HCT116 (cell line): ENCODE measurements at regions not wholly inside any gene's neighbourhood (a gene's known extent, or its start where the extent isn't known, plus 50 kb on each side); places are given as distances from the start of the nearest gene placed in this dataset.

Experiments used
- ATAC-seq: fragments of 200-7000 bp; cut with Tn5 transposase; 2 replicates; pipeline ENCODE4 v1.9.1; 2020; ENCODE audit warnings: mild to moderate bottlenecking, moderate library complexity
- BruUV-seq: library from RNA; stranded (reverse); fragments of 400-500 nt; replicated peaks from 2 replicates; lab custom pipeline; 2021; lab: Mats Ljungman, UMichigan
- CTCF ChIA-PET: fragments of 300-600 bp; sonication (Branson Sonifier 250); formaldehyde crosslinking; loops from one replicate; lab custom pipeline; 2021; ENCODE audit warnings: antibody characterized with exemption; lab: Charles Lee
- POLR2A ChIA-PET: fragments of 300-600, 350-600 bp; sonication (Branson Sonifier 250); formaldehyde crosslinking; loops from one replicate; lab custom pipeline; 2021; ENCODE audit warnings: antibody characterized with exemption; lab: Charles Lee
- RAD21 ChIA-PET, 2 experiments: fragments of 300-600 bp; sonication (Branson Sonifier 250); formaldehyde crosslinking; loops; one replicate each; lab custom pipeline; 2023; ENCODE audit warnings: low total read pairs in 2 of 2; ENCODE audit not compliant: uncharacterized antibody in 2 of 2, unreplicated experiment in 2 of 2, low non-redundant PET in 1 of 2; lab: Charles Lee
- DNase-seq: peaks from one replicate; pipeline ENCODE4 v3.0.0-alpha.2; 2010; ENCODE audit warnings: low read depth, low spot score
- H2AFZ ChIP-seq: fragments of 200-600 bp; shearing (Covaris generic), sonication (generic); 2 replicates; pipeline ENCODE4 v1.6.1; 2017; ENCODE audit warnings: low read depth, mixed run types, mixed read lengths, antibody characterized with exemption, low read length; ENCODE audit not compliant: poor library complexity, severe bottlenecking
- H3K27ac ChIP-seq: 2 replicates; pipeline ENCODE4 v1.5.1; 2012; ENCODE audit warnings: low read depth, low read length
- H3K27me3 ChIP-seq: fragments of 200-600 bp; sonication (generic); 2 replicates; pipeline ENCODE4 v1.6.1; 2016; ENCODE audit warnings: mixed run types, low read length, mixed read lengths; ENCODE audit not compliant: insufficient read depth
- H3K36me3 ChIP-seq, 2 experiments: fragments of 200-500 bp in 1 of 2; fragments of 200-600 bp in 1 of 2; sonication (Bioruptor generic) in 1 of 2; sonication (generic) in 1 of 2; 2 replicates each; pipeline versions ENCODE4 v1.5.1 to v1.6.1; 2014 to 2016; ENCODE audit warnings: low read length in 2 of 2, inconsistent platforms in 1 of 2, mixed read lengths in 1 of 2, mixed run types in 1 of 2; ENCODE audit not compliant: insufficient read depth in 2 of 2, control insufficient read depth in 1 of 2
- H3K4me1 ChIP-seq, 2 experiments: fragments of 200-600 bp in 1 of 2; sonication (generic) in 1 of 2; 2 replicates each; pipeline versions ENCODE4 v1.5.1 to v1.6.1; 2012 to 2017; ENCODE audit warnings: low read length in 2 of 2, inconsistent platforms in 1 of 2, mild to moderate bottlenecking in 1 of 2, mixed read lengths in 1 of 2, mixed run types in 1 of 2, moderate library complexity in 1 of 2; ENCODE audit not compliant: insufficient read depth in 2 of 2, control insufficient read depth in 1 of 2
- H3K4me2 ChIP-seq: fragments of 200-600 bp; sonication (generic); 2 replicates; pipeline ENCODE4 v1.6.1; 2017; ENCODE audit warnings: mixed run types, low read length, mixed read lengths
- H3K4me3 ChIP-seq, 2 experiments: fragments of 200-600 bp in 1 of 2; sonication (generic) in 1 of 2; replicated peaks in 1 of 2; 2 replicates each; pipeline ENCODE4 v1.5.1; 2011 to 2016; ENCODE audit warnings: low read length in 2 of 2, control low read depth in 1 of 2, low read depth in 1 of 2, mild to moderate bottlenecking in 1 of 2, mixed read lengths in 1 of 2, mixed run types in 1 of 2
- H3K79me2 ChIP-seq: fragments of 200-600 bp; sonication (generic); 2 replicates; pipeline ENCODE4 v1.6.1; 2017; ENCODE audit warnings: mild to moderate bottlenecking, mixed run types, low read length, moderate library complexity, mixed read lengths; ENCODE audit not compliant: insufficient read depth
- H3K9ac ChIP-seq: fragments of 200-600 bp; sonication (generic); 2 replicates; pipeline ENCODE4 v1.6.1; 2016; ENCODE audit warnings: low read length, mixed read lengths
- H3K9me2 ChIP-seq: fragments of 200-600 bp; sonication (generic), shearing (Covaris generic); 2 replicates; pipeline ENCODE4 v1.6.1; 2017; ENCODE audit warnings: mixed run types, mild to moderate bottlenecking, moderate library complexity; ENCODE audit not compliant: insufficient read depth
- H3K9me3 ChIP-seq, 2 experiments: fragments of 200-500 bp in 1 of 2; fragments of 200-600 bp in 1 of 2; sonication (Bioruptor generic) in 1 of 2; sonication (generic) in 1 of 2; 2 replicates each; pipeline ENCODE4 v1.6.1; 2014 to 2017; ENCODE audit warnings: low read length in 2 of 2, mixed read lengths in 2 of 2, inconsistent platforms in 1 of 2, low read depth in 1 of 2, mild to moderate bottlenecking in 1 of 2, mixed run types in 1 of 2, moderate library complexity in 1 of 2; ENCODE audit not compliant: control insufficient read depth in 1 of 2, insufficient read depth in 1 of 2
- H4K20me1 ChIP-seq: fragments of 200-600 bp; sonication (generic), shearing (Covaris generic); 2 replicates; pipeline ENCODE4 v1.6.1; 2017; ENCODE audit warnings: mixed run types, mild to moderate bottlenecking, moderate library complexity; ENCODE audit not compliant: insufficient read depth
- CEBPB ChIP-seq: IDR thresholded peaks from 2 replicates; pipeline ENCODE4 v1.6.1; 2012; ENCODE audit warnings: low read depth
- FOSL1 ChIP-seq: IDR thresholded peaks from 2 replicates; pipeline ENCODE4 v1.6.1; 2012; ENCODE audit warnings: low read depth
- POLR2A ChIP-seq: IDR thresholded peaks from 2 replicates; pipeline ENCODE4 v1.7.0; 2011; ENCODE audit warnings: borderline replicate concordance; ENCODE audit not compliant: insufficient read depth, insufficient read length; ENCODE audit errors: extremely low read depth
- POLR2AphosphoS5 ChIP-seq: IDR thresholded peaks from 2 replicates; pipeline ENCODE4 v1.6.1; 2011; ENCODE audit warnings: mild to moderate bottlenecking, low read depth, low read length, moderate library complexity
- TCF7L2 ChIP-seq: IDR thresholded peaks from 2 replicates; pipeline ENCODE4 v1.7.0; 2011; ENCODE audit warnings: borderline replicate concordance, inconsistent platforms; ENCODE audit not compliant: insufficient read depth, insufficient read length; ENCODE audit errors: extremely low read depth
- ZFX ChIP-seq: fragments of 450-650 bp; IDR thresholded peaks from 2 replicates; pipeline ENCODE4 v1.6.1; 2017
- intact Hi-C: fragments of 100-400 bp; cut with micrococcal nuclease; formaldehyde crosslinking; loops from 2 replicates; pipeline ENCODE4 v1.10.0; 2022
- TF ChIP-seq, protein P1 (sequence below): IDR thresholded peaks from 2 replicates; pipeline ENCODE4 v1.6.1; 2012
- TF ChIP-seq, protein P2 (sequence below), 3 experiments: fragments of 200-600 bp in 1 of 3; sonication (generic) in 1 of 3; IDR thresholded peaks in 2 of 3; conservative IDR thresholded peaks in 1 of 3; 2 replicates each; pipeline ENCODE4 v1.5.1; 2012 to 2017; ENCODE audit warnings: low read depth in 2 of 3, low read length in 2 of 3, antibody characterized with exemption in 1 of 3, borderline replicate concordance in 1 of 3, control low read depth in 1 of 3, mild to moderate bottlenecking in 1 of 3, mixed read lengths in 1 of 3, mixed run types in 1 of 3, moderate library complexity in 1 of 3; ENCODE audit not compliant: insufficient read depth in 1 of 3

DNA sequence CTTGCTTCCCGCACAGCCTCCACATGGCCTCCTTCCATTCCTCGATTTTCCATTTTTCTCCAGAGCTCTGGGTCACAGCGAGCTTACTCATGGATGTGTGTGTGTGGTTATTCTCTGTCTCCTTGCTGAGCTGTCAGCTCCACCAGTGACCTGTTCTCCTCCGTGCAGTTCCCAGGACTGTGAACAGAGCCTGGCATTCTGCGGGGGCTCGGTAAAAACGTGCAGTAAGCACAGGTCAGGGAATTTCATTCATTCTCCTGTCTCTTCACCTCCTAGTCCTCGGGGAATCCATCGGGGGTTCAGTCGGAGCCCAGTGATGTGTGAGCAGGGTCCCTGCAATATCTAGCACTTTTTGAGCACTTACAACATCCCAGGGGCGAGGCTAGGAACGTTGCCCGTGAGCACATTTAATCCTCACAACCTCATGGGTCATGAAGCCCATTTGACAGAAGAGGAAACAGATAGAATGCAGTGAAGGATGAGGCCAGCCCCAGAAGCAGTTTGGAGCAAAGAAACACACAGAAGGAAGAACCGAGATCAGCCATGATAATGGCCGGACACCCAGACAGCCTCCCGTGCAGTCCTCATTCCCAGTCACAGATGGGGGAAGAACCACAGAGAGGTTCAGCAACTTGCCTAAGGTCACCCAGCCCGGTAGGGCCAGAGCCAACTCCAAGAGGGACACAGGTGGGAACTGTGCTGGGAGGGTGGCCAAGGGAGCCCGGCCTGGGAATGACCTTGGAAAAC lies 183.2 kb upstream of the GSE1 start:
- BruUV-seq = no TSS peak
- no peaks in the 10 kb centered on the region for H3K4me1 ChIP-seq
- DNase-seq (no peak), ATAC-seq (no peak)
- no peak overlapping the region for H3K9ac ChIP-seq
- ChIA-PET RAD21 (no interaction called here), CTCF (interaction anchor here (1.0 to 6.3 kb wide), 4 partner anchors 9 to 315 kb away, joined by 3 to 39 read pairs (median 14); no protein-coding TSS in a partner anchor), POLR2A (no interaction called here)
- H4K20me1 ChIP-seq = no peaks in the 10 kb centered on the region
- no peak overlapping the region for H3K4me3 ChIP-seq
- H3K27me3 ChIP-seq = 0 out of 2 replicates have a peak, but pooled peaks cover 5% of the 10 kb centered on the region
- TF ChIP-seq CEBPB = no peak
- no peak for TF ChIP-seq POLR2A
- no peak for TF ChIP-seq ZFX
- TF ChIP-seq FOSL1 = no peak
- TF ChIP-seq, protein P1, sequence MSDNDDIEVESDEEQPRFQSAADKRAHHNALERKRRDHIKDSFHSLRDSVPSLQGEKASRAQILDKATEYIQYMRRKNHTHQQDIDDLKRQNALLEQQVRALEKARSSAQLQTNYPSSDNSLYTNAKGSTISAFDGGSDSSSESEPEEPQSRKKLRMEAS = no peak
- TF ChIP-seq POLR2AphosphoS5 = no peak
- no peaks in the 10 kb centered on the region for H3K79me2 ChIP-seq
- H3K36me3 ChIP-seq = no peaks in the 10 kb centered on the region
- no peak overlapping the region for H3K27ac ChIP-seq
- no peak overlapping the region for H2AFZ ChIP-seq
- no peaks in the 10 kb centered on the region for H3K9me3 ChIP-seq
- H3K4me2 ChIP-seq = no peak overlapping the region
- intact Hi-C loops = loop anchor here (2.0 to 10.0 kb wide), 3 partner anchors 65 to 315 kb away; no protein-coding TSS in a partner anchor
- H3K9me2 ChIP-seq = no peaks in the 10 kb centered on the region

DNA sequence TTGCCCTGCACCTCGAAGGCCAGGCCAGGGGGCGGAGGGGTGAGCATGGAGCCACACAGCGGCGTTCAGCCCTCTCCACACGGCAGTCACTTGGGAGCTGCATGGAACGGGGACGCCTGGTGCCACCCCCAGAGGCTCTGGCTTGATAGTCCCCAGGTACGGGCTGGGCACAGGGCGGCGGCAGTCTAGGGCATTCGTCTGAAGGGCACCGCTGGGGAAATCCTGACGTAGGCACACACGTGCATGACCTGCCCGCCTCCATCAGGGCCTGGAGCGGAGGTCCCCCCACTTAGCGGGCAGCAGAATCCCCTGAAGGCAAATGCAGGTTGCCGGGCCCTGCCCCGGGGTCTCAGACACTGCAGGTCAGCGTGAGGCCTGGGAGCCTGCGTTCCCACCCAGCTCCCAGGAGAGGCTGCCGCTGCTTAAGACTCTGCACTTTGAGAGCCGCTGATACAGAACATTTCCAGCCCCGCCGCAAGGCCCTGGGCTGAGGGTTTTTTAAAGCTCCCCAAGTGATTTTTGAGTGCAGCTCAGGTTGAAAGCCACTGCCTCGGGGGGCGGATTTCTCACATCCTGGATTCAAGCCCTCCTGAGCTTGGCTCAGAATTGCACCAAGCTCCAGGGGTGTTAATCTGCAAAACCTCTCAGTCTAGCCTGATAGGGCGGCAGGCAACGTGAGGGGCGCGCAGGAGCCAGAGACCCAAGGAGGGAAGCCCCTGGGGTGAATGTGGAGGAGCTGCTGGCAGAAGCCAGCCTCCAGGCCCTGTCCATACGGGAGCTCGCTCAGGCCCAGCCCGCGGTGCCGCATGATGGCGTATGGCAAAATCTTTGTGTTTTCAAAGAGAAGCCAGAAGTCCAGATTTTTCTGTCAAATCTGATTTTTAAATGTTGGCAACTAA lies 182.3 kb upstream of the GSE1 start:
- ChIA-PET RAD21 (no interaction called here), POLR2A (no interaction called here), CTCF (interaction anchor here (0.9 to 2.3 kb wide), 4 partner anchors 9 to 316 kb away, joined by 3 to 13 read pairs (median 3); no protein-coding TSS in a partner anchor)
- DNase-seq (no peak), ATAC-seq (no peak)
- Histone ChIP-seq H3K36me3 (no peaks in the 10 kb centered on the region), H3K79me2 (no peaks in the 10 kb centered on the region), H3K9me2 (no peaks in the 10 kb centered on the region), H2AFZ (no peak overlapping the region), H3K4me3 (no peak overlapping the region), H4K20me1 (no peaks in the 10 kb centered on the region), H3K27ac (no peak overlapping the region), H3K9me3 (no peaks in the 10 kb centered on the region), H3K9ac (no peak overlapping the region), H3K27me3 (0 out of 2 replicates have a peak, but pooled peaks cover 5% of the 10 kb centered on the region), H3K4me1 (no peaks in the 10 kb centered on the region), H3K4me2 (no peak overlapping the region)
- TF ChIP-seq, protein P2, sequence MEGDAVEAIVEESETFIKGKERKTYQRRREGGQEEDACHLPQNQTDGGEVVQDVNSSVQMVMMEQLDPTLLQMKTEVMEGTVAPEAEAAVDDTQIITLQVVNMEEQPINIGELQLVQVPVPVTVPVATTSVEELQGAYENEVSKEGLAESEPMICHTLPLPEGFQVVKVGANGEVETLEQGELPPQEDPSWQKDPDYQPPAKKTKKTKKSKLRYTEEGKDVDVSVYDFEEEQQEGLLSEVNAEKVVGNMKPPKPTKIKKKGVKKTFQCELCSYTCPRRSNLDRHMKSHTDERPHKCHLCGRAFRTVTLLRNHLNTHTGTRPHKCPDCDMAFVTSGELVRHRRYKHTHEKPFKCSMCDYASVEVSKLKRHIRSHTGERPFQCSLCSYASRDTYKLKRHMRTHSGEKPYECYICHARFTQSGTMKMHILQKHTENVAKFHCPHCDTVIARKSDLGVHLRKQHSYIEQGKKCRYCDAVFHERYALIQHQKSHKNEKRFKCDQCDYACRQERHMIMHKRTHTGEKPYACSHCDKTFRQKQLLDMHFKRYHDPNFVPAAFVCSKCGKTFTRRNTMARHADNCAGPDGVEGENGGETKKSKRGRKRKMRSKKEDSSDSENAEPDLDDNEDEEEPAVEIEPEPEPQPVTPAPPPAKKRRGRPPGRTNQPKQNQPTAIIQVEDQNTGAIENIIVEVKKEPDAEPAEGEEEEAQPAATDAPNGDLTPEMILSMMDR (IDR thresholded peaks at IDR 0.05 in 2 of 3, conservative IDR thresholded peaks at IDR 0.05 in 1 of 3; ENCODE audit: borderline replicate concordance in 1 of 3, insufficient read depth in 1 of 3, low read depth in 2 of 3, low read length in 2 of 3) = no peak
- no peak for TF ChIP-seq TCF7L2
- no TSS peak for BruUV-seq
- intact Hi-C loops = loop anchor here (10.0 kb wide), 1 partner anchor 64 kb away; no protein-coding TSS in a partner anchor
